Stimulated activated CD8-positive, alpha-beta memory T cell treated with anti-CD3 and anti-CD28 coated beads, Interleukin-12 subunit alpha, Interleukin-12 subunit beta, amount 100 ng/mL, for 24 hours (primary cell): ENCODE measurements at regions not wholly inside any gene's neighbourhood (a gene's known extent, or its start where the extent isn't known, plus 50 kb on each side); places are given as distances from the start of the nearest gene placed in this dataset.

ENCODE experiments used
- DNase-seq: peaks from one replicate; pipeline ENCODE4 v3.0.0-alpha.2; 2020; ENCODE audit errors: extremely low read depth

DNA sequence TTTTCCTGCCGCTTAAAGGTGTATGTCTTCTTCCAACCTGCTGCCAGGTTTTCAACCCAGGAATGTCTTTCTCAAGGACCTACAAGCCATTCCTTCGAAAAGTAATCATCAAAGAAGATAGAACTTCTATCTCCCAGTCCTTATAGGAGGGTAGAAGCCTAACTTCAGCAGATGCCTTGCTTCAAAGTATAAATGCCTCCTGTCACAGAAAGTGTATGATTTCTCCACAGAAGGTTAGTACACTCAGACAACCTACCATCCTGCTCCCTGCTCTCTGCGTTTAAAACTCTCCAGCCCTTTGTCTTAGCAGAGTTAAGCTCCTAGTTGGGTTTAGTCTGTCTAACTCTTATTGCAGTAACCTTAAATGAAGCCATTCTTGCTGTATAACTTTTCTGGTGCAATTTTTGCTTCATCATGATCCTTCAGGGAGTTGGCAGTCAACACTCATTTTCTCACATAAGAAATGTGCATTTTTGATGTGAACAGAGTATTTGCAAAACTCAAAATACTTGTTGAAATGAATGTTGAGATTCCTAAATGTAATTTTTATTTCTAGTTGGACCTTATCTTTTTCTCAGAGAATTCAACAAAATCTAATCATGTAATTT lies 737.5 kb downstream of the LIG4 start:
- no peak for DNase-seq

DNA sequence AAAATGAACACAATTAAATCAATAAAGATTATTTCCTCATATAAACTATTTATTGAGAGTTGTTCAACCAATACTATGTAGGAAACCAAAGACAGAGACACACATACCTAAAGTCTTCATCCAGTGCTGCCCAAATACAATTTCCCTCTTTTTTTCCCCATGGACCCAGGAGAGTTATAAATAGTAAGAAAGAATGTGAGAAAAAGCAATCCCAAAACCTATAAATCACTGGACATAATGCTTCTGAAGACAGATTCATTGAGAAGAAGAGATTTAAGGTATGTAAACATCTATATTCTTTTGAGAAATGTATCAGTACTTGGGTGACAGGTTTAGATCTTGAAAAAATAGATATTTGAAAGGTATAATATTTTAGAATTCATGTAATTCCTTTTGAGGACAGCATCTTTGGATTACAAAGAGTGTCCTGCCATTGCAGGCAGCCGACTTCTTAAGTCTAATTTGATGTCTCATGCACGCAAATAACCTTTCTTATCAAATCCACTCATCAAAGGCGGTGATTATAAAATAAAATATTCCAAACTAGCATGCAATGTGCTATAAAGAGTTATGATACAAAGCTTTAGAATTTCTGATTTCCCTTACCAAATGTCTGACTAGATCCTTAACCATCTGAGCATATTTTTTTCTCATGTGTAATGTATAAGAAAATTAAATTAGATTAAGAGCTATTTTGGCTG lies 739.4 kb downstream of the LIG4 start:
- no peak for DNase-seq

DNA sequence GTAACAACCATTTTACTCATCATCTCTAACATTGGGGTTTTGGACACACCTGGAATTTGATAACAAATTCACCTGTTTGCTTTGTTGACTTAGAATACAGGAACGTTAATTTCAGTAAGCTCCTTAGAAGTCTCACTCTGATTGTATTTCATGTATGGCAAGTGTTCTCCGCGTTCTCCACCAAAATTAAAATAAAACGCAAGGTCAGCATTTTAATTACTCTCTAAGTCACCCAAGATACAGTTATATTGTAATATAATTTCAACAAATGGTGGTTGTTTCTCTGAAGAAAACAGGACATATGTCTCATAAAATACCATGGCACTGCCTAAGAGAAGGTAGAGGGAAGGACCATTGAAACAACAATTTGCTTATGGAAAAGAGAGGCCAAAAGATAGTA lies 742.1 kb downstream of the LIG4 start:
- no peak for DNase-seq

DNA sequence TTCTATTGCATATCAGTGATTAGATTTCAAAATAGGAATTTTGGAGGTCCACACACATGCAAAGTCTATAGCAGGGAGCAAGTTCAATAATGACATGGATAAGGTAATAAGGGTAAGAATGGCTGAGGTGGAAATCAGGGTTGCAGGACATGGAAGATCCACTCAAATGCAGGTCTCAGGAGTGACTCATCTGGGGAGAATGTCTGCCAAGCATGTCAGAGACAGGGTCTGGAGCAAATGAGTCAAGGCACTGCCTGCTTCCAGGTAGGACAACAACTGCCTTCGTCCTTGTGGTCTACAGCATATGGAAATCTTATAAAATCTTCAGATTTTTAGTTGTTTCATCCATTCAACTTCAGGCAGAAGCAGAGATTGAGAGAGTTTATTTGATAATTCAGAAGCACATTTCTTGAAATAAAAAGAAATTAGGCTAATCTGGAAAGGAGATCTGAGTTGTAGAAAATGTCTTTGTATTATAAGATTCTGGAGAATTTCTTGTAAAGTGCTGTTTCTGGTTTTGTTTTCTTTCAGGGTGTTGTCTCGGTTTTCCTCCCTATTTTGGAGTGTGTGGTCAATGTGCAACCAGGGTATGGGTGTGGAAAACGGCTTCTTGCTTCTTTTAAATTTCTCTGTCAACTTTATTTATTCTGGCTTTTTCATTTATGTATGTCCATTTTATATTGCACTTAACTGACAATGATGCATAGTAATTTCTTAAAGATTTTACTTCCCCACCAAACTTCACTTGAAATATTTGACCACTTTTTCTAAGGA lies 748.8 kb downstream of the LIG4 start:
- no peak for DNase-seq

DNA sequence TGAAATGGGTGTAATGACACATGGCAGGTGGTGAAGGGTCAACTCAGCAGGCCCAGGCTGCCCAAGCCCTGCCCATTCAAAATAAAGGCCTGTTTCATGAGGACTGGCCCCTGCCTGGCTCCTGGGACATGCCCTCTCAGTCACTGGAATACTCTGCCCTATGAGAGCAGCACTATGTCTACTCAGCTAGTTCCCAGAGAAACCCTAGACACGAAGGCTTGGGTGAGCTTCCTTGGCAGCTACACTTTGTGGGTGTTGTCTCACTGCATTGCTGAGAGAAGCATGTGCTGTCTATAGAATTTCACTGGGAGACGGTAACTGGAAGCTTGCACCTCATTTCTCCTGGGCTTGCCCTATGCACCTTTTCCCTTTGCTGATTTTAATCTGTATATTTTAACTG lies 752.8 kb downstream of the LIG4 start:
- no peak for DNase-seq

DNA sequence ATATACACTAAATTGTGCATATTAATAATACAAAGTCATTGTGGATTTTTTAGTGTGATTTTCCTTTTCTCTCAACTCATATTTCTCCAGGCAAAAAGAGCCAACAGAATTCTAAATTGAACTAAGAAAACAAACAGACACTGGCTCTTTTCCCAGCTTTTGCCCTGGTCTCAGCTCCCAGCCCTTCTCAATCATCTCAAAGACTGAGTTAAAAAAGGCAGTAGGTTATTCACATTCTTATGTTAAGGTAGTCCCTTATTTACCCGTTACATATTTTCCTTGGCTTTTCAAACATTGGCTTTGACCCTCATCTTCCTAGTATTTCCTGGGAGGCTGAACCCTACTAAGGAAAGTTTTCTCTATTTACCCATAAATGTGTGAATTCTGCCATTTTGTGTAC lies 753.6 kb downstream of the LIG4 start:
- DNase-seq: no peak

DNA sequence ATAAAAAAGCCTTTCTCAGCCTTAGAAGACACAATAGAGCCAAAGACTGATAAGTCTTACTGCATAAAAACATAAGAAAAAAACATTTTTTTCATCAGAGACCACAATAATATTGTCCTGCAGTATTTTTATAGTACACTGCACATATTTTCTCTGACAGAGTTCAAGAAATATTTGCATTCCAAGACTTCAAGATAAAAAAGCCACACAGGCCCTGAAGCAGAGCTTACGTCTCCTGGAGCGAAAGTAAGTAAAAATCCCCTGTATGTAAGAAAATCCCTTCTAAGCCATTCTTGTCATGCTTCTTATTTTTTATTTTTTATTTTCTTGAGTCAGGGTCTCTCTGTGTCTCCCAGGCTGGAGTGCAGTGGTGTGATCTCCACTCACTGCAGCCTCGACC lies 755.9 kb downstream of the LIG4 start:
- DNase-seq: no peak

DNA sequence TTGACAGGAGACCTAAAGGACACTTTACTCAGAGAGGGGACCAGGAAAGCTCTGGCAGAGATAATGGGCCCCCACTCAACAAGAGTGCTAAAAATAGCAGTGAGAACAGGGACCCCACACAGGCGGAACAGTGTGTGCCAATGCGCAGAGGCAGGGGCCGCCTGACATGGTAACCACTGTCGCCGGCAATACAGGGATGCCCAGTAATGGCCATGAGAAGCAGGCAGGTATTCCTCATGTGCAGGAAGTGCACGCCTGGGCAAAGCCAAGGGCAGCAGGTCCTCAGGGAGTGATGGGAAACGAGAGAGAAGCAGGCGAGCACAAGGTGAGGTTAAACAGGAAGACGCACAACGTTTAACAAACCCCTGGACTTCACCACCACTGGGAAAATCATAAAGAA lies 757.1 kb downstream of the LIG4 start:
- no peak for DNase-seq

DNA sequence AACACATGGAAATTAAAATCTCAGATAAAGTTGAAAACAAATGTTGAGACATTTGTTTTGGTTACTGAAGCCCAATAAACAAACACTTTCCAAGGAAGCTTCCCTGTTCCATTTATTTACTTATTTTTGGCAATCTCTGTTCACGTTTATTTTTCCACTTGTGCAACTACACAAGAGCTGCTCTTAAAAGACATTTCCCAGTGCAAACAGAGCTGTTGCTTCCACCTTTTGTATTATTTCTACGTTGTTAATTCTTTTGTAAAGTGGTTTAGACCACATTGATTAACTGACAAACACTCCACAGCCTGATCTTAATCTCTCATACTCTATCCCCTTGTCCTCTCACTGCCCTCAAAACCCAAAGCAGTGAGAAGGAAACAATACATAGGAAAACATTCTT lies 757.6 kb downstream of the LIG4 start:
- DNase-seq: no peak

DNA sequence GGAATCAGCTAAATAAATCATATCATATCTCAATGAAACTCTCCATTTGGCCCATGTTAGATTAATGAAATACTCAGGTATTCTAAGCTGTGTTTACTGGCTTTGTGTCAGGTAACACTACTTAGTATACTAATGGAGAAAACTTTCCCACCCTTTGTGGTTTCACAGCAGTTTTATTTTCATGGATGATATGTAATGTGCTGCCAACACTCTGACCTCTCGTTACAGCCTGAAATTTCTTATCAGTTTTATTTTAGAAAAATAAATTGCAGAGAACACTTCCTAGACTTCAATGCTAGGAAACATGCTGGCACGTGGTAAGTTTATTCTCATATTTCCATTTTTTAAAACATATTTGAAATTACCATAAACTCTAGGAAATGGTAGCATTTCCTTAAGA lies 758.9 kb downstream of the LIG4 start:
- DNase-seq: no peak

DNA sequence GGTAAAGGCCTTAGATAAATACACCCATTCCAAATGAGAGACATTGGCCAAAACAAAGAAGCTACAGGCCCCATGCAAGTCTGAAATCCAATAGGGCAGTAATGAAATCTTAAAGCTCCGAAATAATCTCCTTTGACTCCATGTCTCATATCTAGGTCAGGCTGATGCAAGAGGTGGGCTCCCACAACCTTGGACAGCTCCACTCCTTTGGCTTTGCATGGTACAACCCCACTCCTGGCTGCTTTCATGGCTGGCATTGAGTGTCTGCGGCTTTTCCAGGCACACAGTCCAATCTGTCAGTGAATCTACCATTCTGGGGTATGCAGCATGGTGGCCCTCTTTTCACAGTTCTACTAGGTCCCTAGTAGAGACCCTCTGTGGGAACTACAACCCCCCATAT lies 762.5 kb downstream of the LIG4 start:
- no peak for DNase-seq

DNA sequence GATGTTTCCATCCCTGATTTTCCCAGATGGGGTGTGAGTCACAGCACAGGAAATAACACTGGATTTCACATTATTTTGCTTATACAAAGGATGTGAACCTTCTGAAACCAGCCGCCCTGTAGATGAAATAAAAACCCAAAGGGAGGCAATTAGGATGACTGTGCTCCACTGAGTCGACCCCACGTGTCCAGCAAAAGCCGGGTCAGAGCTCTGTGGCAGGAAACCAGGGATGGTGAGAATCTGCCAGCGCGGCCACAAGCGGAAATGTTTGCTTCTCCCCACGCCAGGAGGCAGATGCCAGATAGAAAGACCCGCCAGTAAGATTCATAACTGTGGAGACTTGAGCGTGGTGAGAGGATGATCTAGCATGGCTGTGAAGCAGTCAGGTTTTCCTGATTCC lies 764.4 kb downstream of the LIG4 start:
- no peak for DNase-seq

DNA sequence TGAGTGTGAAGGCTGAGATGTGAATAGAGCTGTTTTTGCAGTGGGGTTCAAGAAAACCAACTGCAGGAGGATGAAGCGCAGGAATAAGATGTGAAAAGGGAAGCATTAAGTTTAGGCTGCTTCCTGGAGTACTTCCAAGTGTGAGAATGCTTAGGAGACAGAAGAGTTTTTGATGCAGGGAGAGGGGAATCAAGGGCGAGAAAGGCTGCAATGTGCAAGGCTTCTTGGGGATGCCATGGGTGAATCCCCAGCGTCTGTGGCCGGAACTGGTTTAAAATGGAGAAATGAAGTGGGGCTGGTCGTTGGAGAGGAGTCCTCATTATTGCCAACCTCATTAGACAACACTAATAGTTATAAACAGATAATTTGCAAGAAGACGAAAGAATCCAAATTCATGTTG lies 764.9 kb downstream of the LIG4 start:
- no peak for DNase-seq

DNA sequence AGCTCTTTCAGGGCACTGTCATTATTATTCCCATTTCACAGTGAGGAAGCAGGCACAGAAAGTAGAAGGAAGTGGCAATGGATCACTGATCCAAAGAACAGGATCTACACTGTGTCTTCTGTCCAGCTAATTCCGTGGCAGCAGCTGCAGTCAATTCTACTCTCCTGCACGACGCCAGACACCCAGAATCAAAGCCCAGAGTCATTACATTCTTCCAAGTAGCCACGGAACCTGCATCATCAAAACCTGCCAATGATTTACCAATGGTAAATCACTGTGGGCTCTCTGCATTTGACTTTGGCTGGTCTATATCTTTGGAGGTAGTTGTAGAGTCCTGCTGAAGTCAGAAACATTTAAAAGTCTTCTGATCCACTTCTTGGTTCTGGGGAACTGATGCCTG lies 767.7 kb downstream of the LIG4 start:
- no peak for DNase-seq

DNA sequence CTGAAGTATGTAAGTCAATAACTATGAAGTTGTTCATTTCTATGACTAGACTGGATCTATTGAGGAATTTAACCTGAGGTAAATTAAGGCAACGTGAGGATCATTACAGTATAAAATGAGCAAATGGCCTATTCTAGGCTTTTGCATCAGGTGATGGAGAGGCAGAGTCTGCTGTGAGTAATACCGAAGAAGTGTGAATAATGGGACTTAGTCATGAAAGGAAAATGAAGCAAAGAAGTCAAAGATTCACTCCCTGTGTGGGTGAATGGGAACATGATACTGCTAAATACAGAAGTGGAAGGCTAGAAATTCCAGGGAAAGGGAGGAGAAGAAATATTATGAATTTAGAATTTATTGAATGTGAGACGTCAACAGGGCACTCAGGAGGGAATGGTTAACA lies 774.1 kb downstream of the LIG4 start:
- DNase-seq: no peak

DNA sequence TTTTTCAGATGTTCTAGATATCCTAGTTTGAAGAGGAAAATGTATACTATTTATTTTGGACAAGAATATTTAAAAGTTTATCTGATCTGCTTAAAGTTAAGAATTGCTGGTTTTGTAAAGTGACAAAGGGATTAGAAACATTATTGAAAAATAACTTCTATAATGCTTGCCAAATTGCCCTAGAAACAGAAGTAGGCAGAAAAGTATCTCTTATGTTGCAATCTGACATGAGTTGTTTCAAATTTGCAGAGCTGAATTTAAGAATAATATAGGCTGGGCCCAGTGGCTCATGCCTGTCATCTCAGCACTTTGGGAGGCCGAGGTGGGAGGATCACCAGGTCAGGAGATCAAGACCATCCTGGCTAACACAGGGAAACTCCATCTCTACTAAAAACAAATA lies 777.1 kb downstream of the LIG4 start:
- no peak for DNase-seq

DNA sequence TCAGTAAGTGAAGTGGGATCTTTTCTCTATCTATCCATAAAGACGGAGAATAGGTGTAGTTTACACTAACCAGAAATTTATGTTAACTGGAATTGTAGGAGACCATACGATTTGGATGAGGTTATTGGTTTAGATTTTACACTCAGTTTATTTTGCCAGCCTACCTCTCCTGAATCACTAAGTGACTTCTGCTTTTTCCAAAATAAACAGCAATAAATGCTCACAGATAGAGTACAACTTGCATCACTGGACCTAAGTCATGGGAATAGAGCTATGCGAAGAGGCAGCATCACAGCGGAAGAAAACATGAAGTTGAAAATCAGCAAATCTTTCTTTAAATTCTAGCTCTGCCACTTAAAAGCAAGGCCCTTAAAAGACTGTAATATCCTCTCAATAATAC lies 781.0 kb downstream of the LIG4 start:
- DNase-seq: no peak

DNA sequence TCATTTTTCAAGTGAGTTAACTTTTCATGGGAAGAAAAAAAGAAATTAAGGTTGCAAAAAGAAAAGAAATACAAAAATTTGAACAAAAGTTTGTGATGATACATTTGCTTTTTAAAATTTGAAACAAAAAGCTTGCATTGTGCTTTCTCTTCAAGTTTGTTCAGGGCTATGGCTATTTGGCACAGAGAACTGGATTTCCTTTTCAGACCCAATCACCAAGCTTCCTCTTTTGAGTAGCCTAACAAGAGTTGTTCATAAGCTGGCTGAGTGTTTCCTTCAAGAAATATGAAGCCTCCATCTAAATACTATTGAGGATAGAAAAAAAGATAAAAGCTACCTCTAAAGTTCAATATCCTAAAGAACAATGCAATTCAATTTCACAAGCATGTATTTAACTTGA lies 787.8 kb downstream of the LIG4 start:
- no peak for DNase-seq

DNA sequence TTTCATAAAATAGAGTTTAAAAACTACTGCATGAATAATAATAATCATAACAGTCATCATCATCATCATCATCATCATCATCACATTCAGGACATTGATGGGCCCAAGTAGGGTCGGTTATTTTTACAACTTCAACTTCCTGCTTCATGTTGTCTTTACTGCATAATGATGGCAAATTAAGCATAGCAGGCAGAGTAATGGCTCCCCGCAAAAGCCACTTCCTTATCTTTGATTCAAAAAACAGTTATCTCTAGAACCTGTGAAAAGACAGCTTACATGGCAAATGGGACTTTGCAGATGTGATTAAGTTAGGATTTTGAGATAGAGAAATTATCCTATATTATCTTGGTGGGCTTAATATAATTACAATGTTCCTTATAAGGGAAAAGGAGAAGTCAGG lies 792.9 kb downstream of the LIG4 start:
- DNase-seq: no peak

DNA sequence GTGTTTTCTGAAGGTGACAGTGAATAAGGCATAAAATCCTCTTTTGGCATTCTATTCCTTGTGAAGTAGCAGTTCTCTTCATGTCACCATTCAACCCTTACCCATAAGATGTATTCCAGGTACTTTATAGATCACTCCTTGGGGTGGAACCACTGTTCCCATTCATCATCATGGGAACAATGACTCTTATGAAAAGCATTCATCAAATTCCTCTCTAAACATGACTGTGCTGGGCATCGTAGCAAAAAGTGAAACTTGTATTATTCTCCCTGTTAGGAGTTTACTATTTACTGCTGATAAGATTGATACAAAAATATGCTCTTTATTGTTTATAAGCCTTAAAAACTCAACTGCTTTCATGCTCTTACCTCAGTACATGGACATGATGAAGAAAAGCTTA lies 793.4 kb downstream of the LIG4 start:
- DNase-seq: no peak

DNA sequence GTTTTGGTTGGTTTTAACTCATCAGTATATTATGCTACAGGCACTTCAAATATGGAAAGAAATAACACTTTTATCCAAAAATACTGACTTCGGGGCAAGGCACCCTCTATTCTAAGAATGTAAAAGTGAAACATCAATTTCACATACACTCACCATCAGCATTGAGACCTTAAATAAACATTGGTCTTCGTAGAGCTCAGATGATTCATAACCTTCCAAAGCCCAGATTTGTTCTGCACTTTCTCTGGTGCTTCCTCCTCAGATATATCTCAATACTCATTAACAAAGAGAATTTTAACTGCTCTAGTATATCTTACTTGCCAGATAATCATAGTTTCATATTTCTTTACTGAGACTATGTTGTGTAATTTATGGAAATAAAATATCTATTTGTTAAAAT lies 794.3 kb downstream of the LIG4 start:
- no peak for DNase-seq

DNA sequence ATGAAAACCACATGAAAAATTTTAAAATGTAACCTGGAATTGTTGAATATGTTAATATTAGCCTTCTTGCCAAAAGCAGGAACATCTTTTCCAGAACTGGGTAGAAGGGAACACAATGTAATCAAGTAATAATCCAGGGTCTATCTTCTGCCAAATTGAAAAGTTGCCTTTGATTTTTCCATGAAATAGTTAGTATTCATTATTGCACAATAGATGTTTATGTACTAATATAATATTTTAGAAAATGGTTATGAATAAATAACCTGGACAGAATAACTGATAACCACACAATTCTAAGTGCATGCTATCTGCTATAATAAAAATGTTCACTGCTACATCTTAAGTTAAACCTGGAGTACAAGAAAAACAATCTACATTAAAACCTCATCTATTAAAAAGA lies 802.3 kb downstream of the LIG4 start:
- DNase-seq: no peak

DNA sequence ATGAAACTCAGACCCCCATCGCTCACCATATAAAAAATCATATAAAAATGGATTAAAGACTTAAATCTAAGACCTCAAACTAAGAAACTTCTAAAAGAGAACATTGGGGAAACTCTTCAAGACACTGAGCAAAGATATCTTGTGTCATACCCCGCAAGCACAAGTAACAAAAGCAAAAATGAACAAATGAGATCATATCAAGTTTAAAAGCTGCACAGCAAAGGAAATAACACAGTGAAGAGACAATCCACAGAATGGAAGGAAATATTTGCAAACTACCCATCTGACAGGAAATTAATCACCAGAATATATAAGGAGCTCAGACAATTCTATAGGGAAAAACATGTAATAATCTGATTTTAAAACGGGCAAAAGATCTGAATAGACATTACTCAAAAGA lies 808.3 kb downstream of the LIG4 start:
- no peak for DNase-seq
